PFSK-1 (cell line): ENCODE measurements at regions not wholly inside any gene's neighbourhood (a gene's known extent, or its start where the extent isn't known, plus 50 kb on each side); places are given as distances from the start of the nearest gene placed in this dataset.
A peak's percentile ranks its signal among the peaks of the same experiment; 100 is the strongest.

Experiments used
- FOXP2 ChIP-seq: optimal IDR thresholded peaks from 2 replicates; pipeline ENCODE3; 2011; ENCODE audit warnings: borderline replicate concordance, control low read depth, inconsistent platforms; ENCODE audit not compliant: insufficient read depth; ENCODE audit errors: extremely low read length, extremely low read depth
- POLR2AphosphoS5 ChIP-seq: IDR thresholded peaks from 2 replicates; pipeline ENCODE4 v1.6.1; 2012; ENCODE audit warnings: low read depth, mild to moderate bottlenecking, control low read depth, low read length, moderate library complexity
- REST ChIP-seq, 2 experiments: IDR thresholded peaks; 2 replicates each; pipeline versions ENCODE4 v1.6.1 to v1.8.0; 2011 to 2012; ENCODE audit warnings: low read depth in 2 of 2, low read length in 2 of 2, control low read depth in 1 of 2, inconsistent platforms in 1 of 2, mild to moderate bottlenecking in 1 of 2, moderate library complexity in 1 of 2; ENCODE audit not compliant: insufficient read depth in 1 of 2
- SIN3A ChIP-seq: IDR thresholded peaks from 2 replicates; pipeline ENCODE4 v1.6.1; 2012; ENCODE audit warnings: mild to moderate bottlenecking, low read length, moderate library complexity, borderline replicate concordance; ENCODE audit not compliant: insufficient read depth
- TAF1 ChIP-seq: IDR thresholded peaks from 2 replicates; pipeline ENCODE4 v1.6.1; 2012; ENCODE audit warnings: low read length, control low read depth, borderline replicate concordance; ENCODE audit not compliant: insufficient read depth

- TF ChIP-seq TAF1 (no peak), SIN3A (no peak), FOXP2 (no peak), POLR2AphosphoS5 (no peak), REST (IDR thresholded peaks at IDR 0.05; ENCODE audit: insufficient read depth in 1 of 2, low read depth in 2 of 2, low read length in 2 of 2) (no peak)
These were observed 117.7 kb downstream of the MRPL36 start for GRCh38 chr5:1681955-1682354.

- TF ChIP-seq SIN3A = no peak
These were observed 126.5 kb downstream of the MRPL36 start for GRCh38 chr5:1673042-1673677.

- no peak for TF ChIP-seq SIN3A
These were observed 127.2 kb downstream of the MRPL36 start for GRCh38 chr5:1672396-1672795.

- TF ChIP-seq FOXP2 (no peak), POLR2AphosphoS5 (no peak), REST (IDR thresholded peaks at IDR 0.05; ENCODE audit: insufficient read depth in 1 of 2, low read depth in 2 of 2, low read length in 2 of 2) (no peak), SIN3A (no peak), TAF1 (no peak)
These were observed 128.3 kb downstream of the MRPL36 start for GRCh38 chr5:1671351-1671750.

- TF ChIP-seq SIN3A = no peak
- TF ChIP-seq TAF1 = no peak
- no peak for TF ChIP-seq REST (IDR thresholded peaks at IDR 0.05; ENCODE audit: insufficient read depth in 1 of 2, low read depth in 2 of 2, low read length in 2 of 2)
- TF ChIP-seq POLR2AphosphoS5 = no peak
- TF ChIP-seq FOXP2 = no peak
These were observed 129.3 kb downstream of the MRPL36 start for GRCh38 chr5:1670351-1670750.

GRCh38 chr5:1669276-1670155 lies 130.1 kb downstream of the MRPL36 start:
- TF ChIP-seq REST (IDR thresholded peaks at IDR 0.05; ENCODE audit: insufficient read depth in 1 of 2, low read depth in 2 of 2, low read length in 2 of 2) (peak in 1 of 2 experiments; percentile 82; a peak in 2 of 4 replicates), TAF1 (no peak)
